Neutrophil (primary cell): ENCODE measurements at regions not wholly inside any gene's neighbourhood (a gene's known extent, or its start where the extent isn't known, plus 50 kb on each side); places are given as distances from the start of the nearest gene placed in this dataset.

Source experiments
- H3K27ac ChIP-seq: fragments of 200-600 bp; sonication (generic); 2 replicates; pipeline ENCODE4 v1.5.1; 2016; ENCODE audit warnings: mild to moderate bottlenecking, moderate library complexity
- H3K27me3 ChIP-seq: fragments of 200-600 bp; sonication (generic); 2 replicates; pipeline ENCODE4 v1.6.0; 2016; ENCODE audit warnings: mild to moderate bottlenecking
- H3K36me3 ChIP-seq: fragments of 200-600 bp; sonication (generic); 2 replicates; pipeline ENCODE4 v1.5.1; 2017
- H3K4me1 ChIP-seq, 2 experiments: fragments of 200-600 bp in 1 of 2; sonication (generic) in 1 of 2; 1 replicate in 1 of 2; 2 replicates in 1 of 2; pipeline versions ENCODE4 v1.5.1 to v1.6.1; 2013 to 2016; ENCODE audit warnings: low read depth in 1 of 2, low read length in 1 of 2, mild to moderate bottlenecking in 1 of 2, moderate library complexity in 1 of 2; ENCODE audit not compliant: control insufficient read depth in 1 of 2, insufficient read depth in 1 of 2
- H3K4me3 ChIP-seq, 2 experiments: fragments of 200-600 bp in 1 of 2; sonication (generic) in 1 of 2; 1 replicate in 1 of 2; 2 replicates in 1 of 2; pipeline ENCODE4 v1.5.1; 2013 to 2016; ENCODE audit warnings: low read depth in 1 of 2, low read length in 1 of 2, mild to moderate bottlenecking in 1 of 2, moderate library complexity in 1 of 2
- H3K9me3 ChIP-seq: fragments of 200-600 bp; sonication (generic); 2 replicates; pipeline ENCODE4 v1.5.1; 2016
- TF ChIP-seq, protein P1 (sequence below): fragments of 200-600 bp; sonication (generic); IDR thresholded peaks from 2 replicates; pipeline ENCODE4 v1.5.1; 2016; ENCODE audit warnings: antibody characterized with exemption

DNA sequence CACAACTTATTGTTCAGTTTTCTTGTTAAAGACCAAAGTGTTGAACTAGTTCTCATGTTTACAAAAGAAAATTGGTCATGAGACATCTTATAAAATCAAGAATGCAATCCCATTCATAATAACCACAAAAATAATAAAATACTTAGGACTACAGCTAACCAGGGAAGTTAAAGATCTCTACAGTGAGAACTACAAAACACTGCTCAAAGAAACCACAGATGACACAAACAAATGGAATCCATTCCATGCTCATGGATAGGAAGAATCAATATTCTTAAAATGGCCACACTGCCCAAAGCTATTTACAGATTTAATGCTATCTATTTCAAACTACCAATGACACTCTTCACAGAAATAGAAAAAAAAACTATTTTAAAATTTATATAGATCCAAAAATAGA, 1354.8 kb upstream of the CDH2 start:
- TF ChIP-seq, protein P1, sequence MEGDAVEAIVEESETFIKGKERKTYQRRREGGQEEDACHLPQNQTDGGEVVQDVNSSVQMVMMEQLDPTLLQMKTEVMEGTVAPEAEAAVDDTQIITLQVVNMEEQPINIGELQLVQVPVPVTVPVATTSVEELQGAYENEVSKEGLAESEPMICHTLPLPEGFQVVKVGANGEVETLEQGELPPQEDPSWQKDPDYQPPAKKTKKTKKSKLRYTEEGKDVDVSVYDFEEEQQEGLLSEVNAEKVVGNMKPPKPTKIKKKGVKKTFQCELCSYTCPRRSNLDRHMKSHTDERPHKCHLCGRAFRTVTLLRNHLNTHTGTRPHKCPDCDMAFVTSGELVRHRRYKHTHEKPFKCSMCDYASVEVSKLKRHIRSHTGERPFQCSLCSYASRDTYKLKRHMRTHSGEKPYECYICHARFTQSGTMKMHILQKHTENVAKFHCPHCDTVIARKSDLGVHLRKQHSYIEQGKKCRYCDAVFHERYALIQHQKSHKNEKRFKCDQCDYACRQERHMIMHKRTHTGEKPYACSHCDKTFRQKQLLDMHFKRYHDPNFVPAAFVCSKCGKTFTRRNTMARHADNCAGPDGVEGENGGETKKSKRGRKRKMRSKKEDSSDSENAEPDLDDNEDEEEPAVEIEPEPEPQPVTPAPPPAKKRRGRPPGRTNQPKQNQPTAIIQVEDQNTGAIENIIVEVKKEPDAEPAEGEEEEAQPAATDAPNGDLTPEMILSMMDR: no peak

GRCh38 chr18:29523371-29523770, 1346.4 kb upstream of the CDH2 start:
- Histone ChIP-seq H3K27ac (no peak overlapping the region), H3K9me3 (no peaks in the 10 kb centered on the region), H3K27me3 (no peaks in the 10 kb centered on the region), H3K4me3 (no peak overlapping the region), H3K4me1 (no peaks in the 10 kb centered on the region), H3K36me3 (no peaks in the 10 kb centered on the region)
- TF ChIP-seq, protein P1: no peak

More for the DNA sequence above, 1354.8 kb upstream of the CDH2 start:
- Histone ChIP-seq H3K27me3 (no peaks in the 10 kb centered on the region), H3K9me3 (no peaks in the 10 kb centered on the region), H3K4me1 (no peaks in the 10 kb centered on the region), H3K36me3 (no peaks in the 10 kb centered on the region), H3K4me3 (no peak overlapping the region), H3K27ac (no peak overlapping the region)

DNA sequence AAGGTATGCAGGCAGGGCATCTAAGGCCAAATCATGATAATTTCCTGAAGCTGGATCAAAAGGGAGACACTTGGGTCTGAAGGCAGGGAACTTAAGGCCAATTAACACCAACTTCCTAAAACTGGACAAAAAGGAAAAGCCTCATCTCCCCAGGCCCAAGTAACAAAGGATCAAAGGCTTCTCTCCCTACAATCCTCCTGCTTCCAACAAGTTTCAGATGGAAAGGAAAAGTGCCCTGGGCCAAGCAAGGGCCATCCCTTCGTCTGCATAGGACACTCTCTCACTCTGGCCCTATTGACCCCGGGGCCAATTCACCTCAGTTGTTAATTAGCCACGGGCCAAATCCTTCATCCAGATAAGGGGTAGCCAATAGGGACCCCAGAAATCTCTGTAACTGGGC, 1335.8 kb upstream of the CDH2 start:
- H3K27me3 ChIP-seq: no peaks in the 10 kb centered on the region
- H3K36me3 ChIP-seq: no peaks in the 10 kb centered on the region
- no peak overlapping the region for H3K4me3 ChIP-seq
- TF ChIP-seq, protein P1: no peak
- no peaks in the 10 kb centered on the region for H3K4me1 ChIP-seq
- H3K27ac ChIP-seq: no peak overlapping the region
- no peaks in the 10 kb centered on the region for H3K9me3 ChIP-seq

DNA sequence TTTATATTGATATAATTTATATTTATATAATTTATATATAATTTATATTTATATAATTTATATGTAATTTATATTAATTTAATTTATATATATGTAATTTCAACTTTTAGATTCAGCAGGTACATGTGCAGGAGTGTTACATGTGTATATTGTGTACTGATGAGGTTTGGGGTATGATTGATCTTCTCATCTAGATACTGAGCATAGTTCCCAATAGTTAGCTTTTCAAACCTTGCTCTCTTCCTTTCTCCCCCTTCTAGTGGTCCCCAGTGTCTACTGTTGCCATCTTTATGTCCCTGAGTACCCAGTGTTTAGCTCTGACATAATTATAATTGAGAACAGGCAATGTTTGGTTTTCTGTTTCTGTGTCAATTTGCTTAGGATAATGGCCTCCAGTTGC, 1335.3 kb upstream of the CDH2 start:
- Histone ChIP-seq H3K27ac (no peak overlapping the region), H3K4me1 (no peaks in the 10 kb centered on the region), H3K9me3 (no peaks in the 10 kb centered on the region), H3K4me3 (no peak overlapping the region), H3K36me3 (no peaks in the 10 kb centered on the region), H3K27me3 (no peaks in the 10 kb centered on the region)
- TF ChIP-seq, protein P1: no peak

DNA sequence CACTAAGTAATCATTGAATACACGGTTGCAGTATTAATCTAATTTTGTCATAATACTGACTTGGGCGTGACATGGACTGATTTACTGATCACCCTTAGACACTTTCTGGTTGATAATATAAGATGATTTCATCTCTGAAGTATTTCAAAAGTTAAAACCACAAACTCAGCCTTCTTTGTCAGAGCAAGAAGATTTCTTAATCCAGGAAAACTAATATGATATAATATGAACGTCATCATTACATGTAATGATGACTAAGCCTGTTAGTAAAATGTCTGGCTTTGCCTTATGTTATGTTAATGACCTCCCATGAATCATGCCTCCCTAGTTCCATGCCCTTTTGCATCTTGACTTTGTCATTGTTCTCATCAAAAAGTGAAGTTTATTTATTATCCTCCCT, 1325.0 kb upstream of the CDH2 start:
- Histone ChIP-seq H3K4me1 (no peaks in the 10 kb centered on the region), H3K4me3 (no peak overlapping the region), H3K36me3 (no peaks in the 10 kb centered on the region), H3K27ac (no peak overlapping the region), H3K27me3 (no peaks in the 10 kb centered on the region), H3K9me3 (no peaks in the 10 kb centered on the region)
- TF ChIP-seq, protein P1: no peak

GRCh38 chr18:29496152-29496680, 1319.3 kb upstream of the CDH2 start:
- H3K27ac ChIP-seq: no peak overlapping the region
- no peaks in the 10 kb centered on the region for H3K36me3 ChIP-seq
- H3K27me3 ChIP-seq: no peaks in the 10 kb centered on the region
- TF ChIP-seq, protein P1: no peak
- no peaks in the 10 kb centered on the region for H3K9me3 ChIP-seq
- no peaks in the 10 kb centered on the region for H3K4me1 ChIP-seq
- H3K4me3 ChIP-seq: no peak overlapping the region
